SU-DHL-6 (cell line): ENCODE measurements at regions not wholly inside any gene's neighbourhood (a gene's known extent, or its start where the extent isn't known, plus 50 kb on each side); places are given as distances from the start of the nearest gene placed in this dataset.

Experiments used
- H2AFZ ChIP-seq: fragments of 200-600 bp; sonication (generic); 2 replicates; pipeline ENCODE4 v1.6.1; 2014; ENCODE audit warnings: low read depth, mild to moderate bottlenecking, moderate library complexity, mixed read lengths, antibody characterized with exemption, low read length; ENCODE audit not compliant: severe bottlenecking
- H3F3A ChIP-seq: fragments of 200-600 bp; shearing (Covaris generic); 2 replicates; pipeline ENCODE4 v1.6.0; 2016; ENCODE audit warnings: antibody characterized with exemption, mild to moderate bottlenecking; ENCODE audit not compliant: insufficient read depth
- H3K27ac ChIP-seq: fragments of 200-600 bp; sonication (generic); 2 replicates; pipeline ENCODE4 v1.5.1; 2016; ENCODE audit warnings: low read depth, mild to moderate bottlenecking, low read length, moderate library complexity, mixed read lengths
- H3K27me3 ChIP-seq: fragments of 200-600 bp; sonication (generic), shearing (Covaris generic); 2 replicates; pipeline ENCODE4 v1.6.0; 2014; ENCODE audit warnings: mild to moderate bottlenecking, low read length
- H3K36me3 ChIP-seq: fragments of 200-600 bp; sonication (generic); 2 replicates; pipeline ENCODE4 v1.6.1; 2014; ENCODE audit warnings: mild to moderate bottlenecking, low read length, mixed read lengths
- H3K4me2 ChIP-seq: fragments of 300-600, 200-600 bp; shearing (Covaris generic), sonication (generic); 2 replicates; pipeline ENCODE4 v1.6.0; 2014; ENCODE audit warnings: low read length, low read depth, mild to moderate bottlenecking; ENCODE audit not compliant: poor library complexity, severe bottlenecking
- H3K4me3 ChIP-seq: fragments of 200-600 bp; sonication (generic); 2 replicates; pipeline ENCODE4 v1.5.1; 2014; ENCODE audit warnings: antibody characterized with exemption, low read length, mild to moderate bottlenecking, mixed read lengths; ENCODE audit not compliant: insufficient read depth, poor library complexity, severe bottlenecking
- H3K79me2 ChIP-seq: fragments of 200-600 bp; sonication (generic); 2 replicates; pipeline ENCODE4 v1.6.1; 2014; ENCODE audit warnings: mild to moderate bottlenecking, low read length, moderate library complexity; ENCODE audit not compliant: insufficient read depth
- H3K9ac ChIP-seq: fragments of 200-600 bp; sonication (generic); 2 replicates; pipeline ENCODE4 v1.7.0; 2014; ENCODE audit warnings: mild to moderate bottlenecking, low read length
- H3K9me2 ChIP-seq: fragments of 200-600 bp; sonication (generic); replicated peaks from 2 replicates; pipeline ENCODE4 v1.6.1; 2014; ENCODE audit warnings: low read length; ENCODE audit not compliant: insufficient read depth
- H3K9me3 ChIP-seq: fragments of 200-600 bp; sonication (generic); 2 replicates; pipeline ENCODE4 v1.6.1; 2014; ENCODE audit warnings: low read length, mixed read lengths; ENCODE audit not compliant: insufficient read depth
- H4K20me1 ChIP-seq: fragments of 200-600 bp; sonication (generic); 2 replicates; pipeline ENCODE4 v1.6.1; 2014; ENCODE audit warnings: low read depth, mild to moderate bottlenecking, antibody characterized with exemption, low read length, moderate library complexity, mixed read lengths
- CTCF ChIP-seq: fragments of 200-600 bp; sonication (generic); IDR thresholded peaks from one replicate; pipeline ENCODE4 v1.5.1; 2017; ENCODE audit warnings: antibody characterized with exemption, mild to moderate bottlenecking, low read length, moderate library complexity; ENCODE audit not compliant: insufficient read depth, poor library complexity, severe bottlenecking
- EZH2phosphoT487 ChIP-seq: fragments of 200-600 bp; sonication (generic), shearing (Covaris generic); conservative IDR thresholded peaks from 2 replicates; pipeline ENCODE4 v1.6.1; 2018; ENCODE audit warnings: mild to moderate bottlenecking, antibody characterized with exemption, low read length, moderate library complexity, mixed read lengths

GRCh38 chr16:63978240-63978639 is 1143.6 kb downstream of the CDH11 start:
- H3F3A ChIP-seq, result no peaks in the 10 kb centered on the region
- no peaks in the 10 kb centered on the region for H4K20me1 ChIP-seq
- H3K4me3 ChIP-seq, result no peak overlapping the region
- H3K9me3 ChIP-seq, result no peaks in the 10 kb centered on the region
- no peaks in the 10 kb centered on the region for H3K36me3 ChIP-seq
- no peak for TF ChIP-seq EZH2phosphoT487
- no peak for TF ChIP-seq CTCF
- H3K27ac ChIP-seq, result no peak overlapping the region
- H3K9ac ChIP-seq, result no peak overlapping the region
- no peaks in the 10 kb centered on the region for H3K27me3 ChIP-seq
- no peak overlapping the region for H3K4me2 ChIP-seq
- H3K79me2 ChIP-seq, result no peaks in the 10 kb centered on the region
- no peaks in the 10 kb centered on the region; the same call in 1 of the 2 replicates for H3K9me2 ChIP-seq
- no peak overlapping the region for H2AFZ ChIP-seq

- Histone ChIP-seq H3F3A (no peaks in the 10 kb centered on the region), H3K79me2 (no peaks in the 10 kb centered on the region), H3K27me3 (no peaks in the 10 kb centered on the region), H4K20me1 (no peaks in the 10 kb centered on the region), H2AFZ (no peak overlapping the region), H3K4me2 (no peak overlapping the region), H3K4me3 (no peak overlapping the region), H3K9ac (no peak overlapping the region), H3K27ac (no peak overlapping the region), H3K9me3 (no peaks in the 10 kb centered on the region), H3K36me3 (no peaks in the 10 kb centered on the region), H3K9me2 (no peaks in the 10 kb centered on the region; the same call in 1 of the 2 replicates)
- TF ChIP-seq EZH2phosphoT487 (no peak), CTCF (no peak)
These were observed 1145.5 kb downstream of the CDH11 start for GRCh38 chr16:63976345-63976744.

- Histone ChIP-seq H3K4me3 (no peak overlapping the region), H3K36me3 (no peaks in the 10 kb centered on the region), H4K20me1 (no peaks in the 10 kb centered on the region), H3K4me2 (no peak overlapping the region), H3K27ac (no peak overlapping the region), H3K79me2 (no peaks in the 10 kb centered on the region), H3K9me3 (no peaks in the 10 kb centered on the region), H3F3A (no peaks in the 10 kb centered on the region), H3K27me3 (no peaks in the 10 kb centered on the region), H3K9me2 (no peaks in the 10 kb centered on the region; the same call in 1 of the 2 replicates), H2AFZ (no peak overlapping the region), H3K9ac (no peak overlapping the region)
- no peak for TF ChIP-seq CTCF
- TF ChIP-seq EZH2phosphoT487, result no peak
These were observed 1146.2 kb downstream of the CDH11 start for GRCh38 chr16:63975669-63976068.
